Epithelial cell of prostate (primary cell): ENCODE measurements at regions not wholly inside any gene's neighbourhood (a gene's known extent, or its start where the extent isn't known, plus 50 kb on each side); places are given as distances from the start of the nearest gene placed in this dataset.
"Not testable (repeated sequence)": the region's sequence is repeated elsewhere in the genome, so short reads cannot be mapped to it uniquely, and the experiment has no call there.

Source experiments
- DNase-seq: peaks from one replicate; pipeline ENCODE4 v3.0.0-alpha.2; 2011; ENCODE audit warnings: low read depth, low spot score
- H3K27ac ChIP-seq: fragments of 450-650 bp; 2 replicates; pipeline ENCODE4 v1.5.1; 2017; ENCODE audit warnings: mild to moderate bottlenecking

DNA sequence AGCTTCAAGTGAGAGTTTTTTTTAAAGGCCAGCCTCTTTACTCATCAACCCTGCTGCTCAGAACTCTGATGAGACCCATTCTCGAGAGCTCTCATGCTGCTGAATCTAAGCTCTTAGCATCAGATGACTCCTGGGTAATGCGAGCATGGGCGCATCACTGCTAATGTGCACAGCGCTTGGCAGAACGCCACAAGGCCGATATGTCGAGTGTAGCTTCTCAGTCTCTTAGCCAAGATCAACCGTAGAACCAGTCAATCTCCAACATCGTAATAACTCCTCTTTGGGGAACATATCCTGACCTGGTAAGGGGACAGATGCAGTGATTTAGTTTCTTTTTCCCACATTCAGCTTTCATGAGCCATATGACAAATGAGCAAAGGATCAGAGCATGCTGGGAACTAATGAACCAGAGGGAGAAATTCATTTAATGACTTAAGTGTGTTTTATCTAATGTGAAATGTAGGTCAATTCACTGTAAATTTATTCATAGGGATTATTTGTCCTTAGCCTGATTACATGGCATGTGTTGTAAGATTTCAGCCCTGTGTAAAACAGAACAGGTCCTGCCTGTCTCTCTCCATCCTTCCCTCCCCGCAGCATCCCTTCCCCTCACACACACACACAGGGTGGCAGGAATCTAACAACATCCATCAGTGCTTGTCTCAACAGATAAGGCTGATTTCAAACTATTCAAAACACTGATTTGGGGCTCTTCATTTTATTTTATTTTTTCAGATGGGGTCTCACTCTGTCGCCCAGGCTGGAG, 195.4 kb upstream of the C2CD4B start:
- DNase-seq, result no peak
- H3K27ac ChIP-seq, result no peak overlapping the region

DNA sequence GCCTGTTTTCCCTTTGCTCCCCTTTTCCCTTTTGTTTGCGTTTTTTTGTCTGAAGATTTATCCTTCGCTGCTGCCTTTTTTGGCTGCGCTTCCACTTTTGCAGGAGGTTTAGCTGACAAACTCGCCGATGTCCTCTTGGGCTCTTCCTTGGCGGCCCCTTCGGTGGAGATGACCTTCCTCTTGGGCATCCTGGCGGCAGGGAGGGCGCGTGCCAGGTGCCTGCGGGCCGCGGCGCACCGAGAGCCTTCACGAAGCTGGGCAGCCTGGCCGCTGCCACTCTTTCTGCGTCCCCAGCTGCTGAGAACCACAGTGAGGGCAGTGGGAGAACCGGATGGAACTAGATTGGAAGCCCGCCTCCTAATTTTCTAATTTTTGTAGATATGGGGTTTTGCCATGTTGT, 197.1 kb upstream of the C2CD4B start:
- no peak overlapping the region for H3K27ac ChIP-seq
- DNase-seq, result no peak

DNA sequence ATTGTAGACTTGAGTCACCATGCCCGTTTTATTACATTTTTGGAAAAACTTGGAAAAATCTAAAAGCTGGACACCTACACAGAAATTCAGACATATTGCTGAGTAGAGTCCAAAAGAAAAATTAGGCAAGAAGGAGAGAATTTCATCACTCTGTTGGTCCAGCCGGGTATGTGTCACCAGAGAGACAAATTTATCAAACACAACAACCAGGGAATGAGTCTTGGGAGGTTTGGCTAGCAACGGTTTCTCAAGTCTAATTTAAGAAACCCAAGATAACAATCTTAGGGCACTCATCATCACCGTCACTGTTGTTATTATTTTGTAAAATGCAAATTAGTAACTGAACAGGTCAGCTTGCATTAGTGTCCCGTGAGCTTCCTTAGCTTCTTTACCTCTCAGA, 197.5 kb upstream of the C2CD4B start:
- no peak overlapping the region for H3K27ac ChIP-seq
- DNase-seq, result no peak

DNA sequence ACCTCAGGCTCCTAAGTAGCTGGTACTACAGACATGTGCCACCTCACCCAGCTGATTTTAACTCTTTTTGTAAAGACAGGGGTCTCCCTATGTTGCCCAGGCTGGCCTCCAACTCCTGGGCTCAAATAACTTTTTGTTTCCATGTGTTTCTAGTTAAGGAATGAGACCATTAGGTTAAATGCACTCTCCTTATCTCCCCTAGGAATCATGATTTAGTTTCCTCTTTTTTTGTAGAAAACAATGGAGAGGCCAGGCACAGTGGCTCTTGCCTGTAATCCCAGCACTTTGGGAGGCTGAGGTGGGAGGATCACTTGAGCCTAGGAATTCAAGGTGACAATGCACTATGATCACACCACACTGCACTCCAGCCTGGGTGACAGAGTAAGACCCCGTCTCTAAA, 198.8 kb upstream of the C2CD4B start:
- no peak for DNase-seq

DNA sequence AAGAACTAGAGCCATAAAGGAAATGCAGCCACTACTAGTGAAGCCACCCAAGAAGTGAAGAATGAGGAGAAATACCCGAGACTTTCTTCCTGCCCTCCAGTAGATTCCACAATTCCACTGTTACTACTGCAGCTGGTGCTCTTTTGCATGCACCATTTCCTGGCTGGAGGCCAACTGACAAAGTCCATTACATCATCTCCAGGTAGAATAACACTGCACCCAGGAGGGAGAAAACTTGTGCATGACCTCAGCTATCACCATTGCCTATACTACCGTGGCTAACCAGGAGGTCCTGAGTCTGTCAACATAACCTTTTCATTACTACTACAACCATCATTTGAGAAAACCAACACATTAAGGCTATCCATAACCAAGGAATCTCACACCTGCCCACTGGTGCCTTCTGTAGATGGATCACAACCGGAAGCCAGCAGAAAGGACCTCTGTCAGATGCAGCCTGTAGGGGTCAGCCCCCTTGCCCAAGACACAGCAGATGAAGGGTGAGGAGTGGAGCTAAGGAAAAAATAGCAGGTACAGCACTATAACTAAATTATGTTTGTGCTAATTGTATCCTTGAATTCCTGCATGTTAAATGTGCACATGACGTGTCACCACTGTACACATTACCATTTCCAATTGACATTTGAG, 200.8 kb upstream of the C2CD4B start:
- H3K27ac ChIP-seq, result no peak overlapping the region
- no peak for DNase-seq

More for the DNA sequence above, 198.8 kb upstream of the C2CD4B start:
- no peak overlapping the region for H3K27ac ChIP-seq

DNA sequence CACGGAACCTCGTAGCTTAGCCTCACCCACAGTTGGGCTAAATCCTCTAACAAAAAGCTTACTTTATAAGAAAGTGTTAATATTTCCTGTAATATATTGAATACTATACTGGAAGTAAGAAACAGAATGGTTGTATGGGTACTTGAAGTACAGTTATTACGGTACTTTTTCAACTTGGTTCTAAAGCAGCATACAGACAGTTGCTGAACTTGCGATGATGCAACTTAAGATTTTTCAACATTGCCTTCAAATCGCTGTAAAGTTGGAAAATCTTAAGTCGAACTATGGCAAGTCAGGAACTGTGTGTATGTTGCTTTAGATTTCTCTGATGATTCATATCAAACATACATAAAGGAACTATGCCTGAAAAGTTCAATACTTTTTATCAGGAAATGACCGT, 204.4 kb upstream of the C2CD4B start:
- no peak overlapping the region for H3K27ac ChIP-seq
- DNase-seq, result no peak

DNA sequence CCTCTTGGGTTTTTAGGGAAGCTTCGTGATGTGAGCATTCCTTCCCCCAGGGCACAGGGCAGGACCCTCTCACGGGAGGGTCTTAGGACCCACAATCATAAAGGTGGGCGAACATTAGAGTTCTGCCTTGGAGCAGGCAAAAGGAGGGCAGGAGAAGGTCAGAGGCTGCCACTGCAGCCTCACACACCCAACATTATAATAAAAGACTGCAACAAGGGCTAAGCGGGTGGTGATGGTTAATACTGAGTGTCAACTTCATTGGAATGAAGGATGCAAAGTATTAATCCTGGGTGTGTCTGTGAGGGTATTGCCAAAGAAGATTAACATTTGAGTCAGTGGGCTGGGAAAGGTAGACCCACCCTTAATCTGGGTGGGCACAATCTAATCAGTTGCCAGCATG, 206.6 kb upstream of the C2CD4B start:
- DNase-seq, H3K27ac ChIP-seq: not testable (repeated sequence)

DNA sequence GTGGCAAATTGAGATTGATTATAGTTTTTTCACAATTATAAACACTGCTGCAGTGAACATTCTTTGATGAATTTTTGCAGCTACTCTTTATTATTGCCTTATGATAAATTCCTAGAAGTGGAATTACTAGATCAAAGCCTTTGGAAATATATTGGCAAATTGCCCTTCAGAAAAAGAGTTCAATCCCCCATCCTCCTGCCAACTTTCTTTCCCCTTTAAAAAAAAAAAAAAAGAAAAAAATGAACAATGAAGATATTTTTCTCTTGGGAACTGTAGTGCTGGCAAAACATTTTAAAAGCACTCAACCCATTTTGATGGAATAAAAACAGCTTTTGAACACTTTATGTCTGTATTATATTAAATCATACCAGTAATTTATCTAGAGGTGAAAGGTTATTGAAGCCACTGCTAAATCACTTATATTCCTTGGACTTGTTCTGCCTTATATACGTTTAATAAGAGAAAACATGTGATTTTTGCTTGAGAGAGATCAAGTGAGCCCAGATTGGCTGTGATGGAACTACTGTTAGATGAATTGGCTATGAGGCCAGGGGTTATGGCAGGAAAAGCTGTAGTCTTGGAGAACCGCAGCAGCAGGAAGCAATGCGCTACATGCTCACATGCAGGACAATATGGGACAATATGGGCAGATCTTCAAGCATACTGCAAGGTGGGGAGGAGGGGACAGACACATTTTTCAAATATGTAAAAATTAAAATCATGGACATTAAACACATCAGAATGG, 212.8 kb upstream of the C2CD4B start:
- DNase-seq, result no peak
- H3K27ac ChIP-seq, result no peak overlapping the region

DNA sequence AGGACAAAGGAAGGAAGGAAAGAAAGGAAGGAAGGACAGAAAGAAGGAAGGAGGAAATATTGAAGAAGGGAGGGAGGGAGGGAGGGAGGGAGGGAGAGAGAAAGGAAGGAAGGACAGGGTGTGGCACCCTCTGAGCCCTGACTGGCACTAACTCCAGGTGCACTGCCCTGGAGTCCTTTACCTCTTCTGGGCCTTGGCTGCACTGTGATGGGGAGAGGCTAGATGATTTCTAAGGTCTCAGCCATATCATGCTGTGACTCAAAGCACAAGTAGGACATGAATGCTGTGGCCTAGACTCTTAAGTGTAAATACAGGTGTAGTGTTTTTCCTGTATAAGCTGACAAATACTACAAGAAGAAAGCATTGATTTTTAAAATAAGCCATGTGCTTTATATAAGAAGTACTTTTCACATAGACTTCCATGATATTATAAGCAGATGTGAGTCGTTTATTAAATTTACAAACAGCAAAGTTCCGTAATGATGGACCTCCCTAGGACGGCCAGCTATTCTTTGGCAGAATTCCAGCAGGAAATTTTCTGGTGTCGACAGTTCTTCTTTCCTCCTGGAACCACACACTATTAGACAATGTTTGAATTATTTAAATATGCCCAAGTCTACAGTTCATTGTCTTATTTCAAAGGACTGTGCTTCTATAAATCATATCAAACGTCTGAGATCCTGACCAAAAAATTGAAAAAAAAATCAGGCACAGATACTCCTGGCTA, 213.8 kb upstream of the C2CD4B start:
- DNase-seq, result no peak
- H3K27ac ChIP-seq, result no peak overlapping the region

DNA sequence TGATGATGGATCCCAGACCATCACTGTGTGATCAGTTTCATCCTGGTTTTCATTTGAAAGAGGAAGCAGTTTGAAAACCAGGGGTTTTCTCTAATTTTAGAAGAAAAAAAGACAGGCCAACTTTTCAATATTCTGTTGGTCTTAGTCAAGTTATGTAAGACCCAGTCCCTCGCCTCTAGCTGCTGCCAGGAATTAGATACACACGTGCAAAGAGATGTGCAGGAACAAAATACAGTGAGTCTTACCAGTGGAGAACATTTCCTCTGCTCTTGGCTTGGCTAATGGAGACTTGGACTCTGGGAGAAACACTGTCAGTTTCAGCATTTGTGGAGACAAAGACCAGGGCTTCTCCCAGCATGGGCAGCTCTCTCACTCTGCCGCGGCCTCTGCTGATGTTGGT, 214.9 kb upstream of the C2CD4B start:
- DNase-seq, result no peak

DNA sequence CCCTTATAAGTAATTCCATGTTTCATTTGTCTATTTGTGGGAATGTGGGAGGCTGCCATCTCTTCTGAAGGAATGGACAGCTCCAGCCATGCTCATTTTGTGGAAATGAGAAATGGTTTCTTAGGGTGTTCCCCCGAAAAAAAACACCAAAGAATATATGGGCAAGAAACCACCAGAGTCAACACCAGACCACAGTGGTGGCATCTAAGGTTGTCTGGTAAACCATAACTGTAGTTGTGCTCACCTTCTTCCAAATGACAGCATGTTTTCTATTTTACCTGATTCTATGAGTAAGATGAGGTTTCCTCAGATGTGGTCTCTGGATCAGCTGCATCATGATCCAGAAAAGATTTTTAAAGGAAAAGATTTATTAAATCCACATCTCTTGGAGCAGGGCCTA, 217.0 kb upstream of the C2CD4B start:
- no peak for DNase-seq
- H3K27ac ChIP-seq, result no peak overlapping the region

More for the DNA sequence above, 214.9 kb upstream of the C2CD4B start:
- H3K27ac ChIP-seq, result no peak overlapping the region

DNA sequence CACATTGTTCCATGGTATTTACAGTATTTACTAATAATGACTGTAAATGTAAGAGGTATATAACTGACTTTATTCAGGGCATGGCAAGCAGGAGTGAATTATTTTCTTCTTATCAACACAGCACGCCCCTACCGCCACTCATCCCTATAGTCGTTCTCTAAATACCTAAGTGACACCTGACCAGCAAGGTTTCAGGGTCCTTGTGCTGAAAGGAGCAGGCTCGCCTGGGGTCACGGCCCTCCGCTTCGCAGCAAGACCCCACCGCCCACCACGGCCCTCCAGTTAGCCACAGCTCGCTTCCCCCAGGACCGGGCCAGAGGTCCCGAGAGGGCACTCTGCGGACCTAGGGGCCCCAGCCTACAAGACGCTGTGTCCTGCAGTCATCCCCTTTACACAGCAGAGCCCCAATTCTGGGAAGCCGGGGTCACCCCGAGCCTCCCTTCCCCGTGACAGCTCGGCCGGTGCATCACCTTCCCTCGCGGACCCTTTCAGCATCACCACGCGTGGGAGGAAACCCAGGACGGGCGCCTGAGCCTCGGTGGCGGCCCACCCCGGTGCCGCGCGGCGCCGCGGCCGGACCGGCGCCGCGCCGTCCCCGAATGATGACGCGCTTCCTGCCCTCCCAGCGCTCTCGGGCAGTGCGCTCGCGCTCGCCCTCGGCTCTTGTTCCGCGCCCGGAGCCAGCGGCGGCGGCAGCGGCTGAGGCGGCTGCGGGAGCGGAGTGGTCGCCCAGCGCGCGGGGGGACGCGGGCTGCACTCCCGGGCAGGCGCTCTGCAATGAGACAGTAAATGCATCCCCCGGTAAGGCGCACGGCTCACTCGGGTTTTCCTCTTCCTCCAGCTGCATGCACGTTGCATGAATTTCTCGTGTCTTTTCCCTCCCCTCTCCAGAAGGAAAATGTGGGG, 225.1 kb upstream of the C2CD4B start, which contains the start of gene TLN2:
Gene TLN2, plus strand, starts transcription at position 666 of the 906 bp plus-strand sequence.
- no peak within 1 kb of the TSS for H3K27ac ChIP-seq
- DNase-seq, result no peak

DNA sequence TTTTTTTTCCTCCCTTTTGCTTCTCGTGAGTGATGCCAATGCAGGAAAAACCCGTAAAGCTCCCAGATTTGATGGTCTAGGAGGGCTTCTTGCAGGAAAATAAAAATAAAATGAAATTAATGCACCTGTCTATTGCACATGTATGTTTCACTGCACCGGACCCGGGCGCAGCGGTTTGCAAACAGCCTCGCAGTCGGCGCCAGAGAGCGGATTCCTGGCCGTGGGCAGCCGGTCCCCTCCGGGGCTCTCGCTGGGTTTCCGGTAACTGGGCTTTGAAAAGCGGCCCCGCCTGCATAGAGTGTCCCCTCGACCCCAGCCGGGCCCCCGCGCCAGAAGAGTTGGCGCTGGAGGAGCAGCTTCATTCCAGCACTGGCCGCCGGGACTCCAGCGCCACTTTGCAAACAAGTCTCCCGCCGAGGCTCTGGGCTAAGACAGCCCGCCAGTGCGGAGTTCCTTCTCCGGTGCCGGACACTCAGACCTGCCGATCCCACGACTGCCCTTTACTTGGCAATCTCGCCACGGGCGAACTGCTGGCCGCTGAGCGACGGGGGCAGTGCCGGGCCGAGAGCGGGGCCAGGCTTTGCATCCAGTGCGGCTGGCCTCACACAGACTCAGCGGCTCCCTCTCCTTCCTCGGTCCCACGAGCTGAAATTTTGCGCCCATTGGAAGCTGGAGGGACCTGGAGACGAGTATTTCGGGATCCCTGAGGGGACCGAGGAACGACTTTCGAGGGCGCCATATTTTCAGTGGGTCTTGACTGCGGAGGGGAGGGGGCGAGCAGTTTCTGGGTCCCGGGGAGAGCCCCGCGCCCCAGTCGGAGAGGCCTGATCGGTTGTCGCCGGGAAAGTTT, 225.9 kb upstream of the C2CD4B start:
- no peak for DNase-seq
- H3K27ac ChIP-seq, result no peak overlapping the region

DNA sequence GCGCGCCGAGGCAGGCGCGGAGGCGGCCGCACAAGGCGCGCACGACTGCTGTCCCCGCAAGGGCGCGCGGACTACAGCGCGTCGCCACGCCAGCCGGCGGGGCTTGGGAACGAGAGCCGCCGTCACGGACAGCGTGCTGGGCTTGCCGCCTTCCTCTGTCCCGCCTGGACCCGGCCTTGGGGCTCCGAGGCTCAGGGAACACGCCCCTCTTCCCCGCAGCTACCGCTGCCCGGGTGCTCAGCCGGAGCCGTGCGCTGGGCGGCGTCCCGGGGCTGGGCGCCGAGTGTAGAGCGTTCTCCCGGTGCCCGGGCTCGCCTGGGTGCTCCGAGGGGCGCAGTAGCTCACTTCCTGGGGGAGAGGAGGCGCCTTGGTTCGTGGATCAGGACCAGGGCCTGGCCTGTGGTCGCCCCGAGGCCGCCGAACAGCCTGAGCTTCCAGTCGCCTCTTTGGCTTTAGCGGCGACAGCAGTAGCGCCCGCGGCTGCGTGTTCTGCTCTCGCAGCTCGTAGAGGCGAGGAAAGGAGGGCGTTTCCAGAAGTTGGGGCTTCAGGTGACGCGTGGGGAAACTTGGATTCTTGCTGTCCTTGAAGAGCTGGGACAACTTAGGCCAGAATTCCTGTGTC, 226.7 kb upstream of the C2CD4B start:
- DNase-seq, result no peak
- no peak overlapping the region for H3K27ac ChIP-seq

DNA sequence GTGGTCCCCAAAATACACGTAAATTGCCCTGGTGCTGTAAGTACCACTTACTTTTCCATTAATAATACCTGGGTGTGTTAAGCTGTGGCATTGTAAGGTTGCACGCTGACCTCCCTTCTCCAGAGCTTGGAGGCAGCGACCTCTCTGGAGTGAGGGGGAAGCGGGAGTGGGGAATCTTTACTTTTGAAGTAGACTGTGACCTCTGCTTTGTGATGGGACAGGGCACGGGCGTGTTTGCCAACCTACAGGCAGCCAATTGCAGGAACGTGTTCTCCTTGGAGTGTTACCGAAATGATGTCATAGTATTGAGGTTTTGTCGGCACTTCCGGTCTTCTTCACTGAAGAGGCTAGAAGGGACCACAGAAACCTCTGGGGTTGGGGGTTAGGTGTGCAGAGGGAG, 227.3 kb upstream of the C2CD4B start:
- H3K27ac ChIP-seq, result no peak overlapping the region
- DNase-seq, result no peak

DNA sequence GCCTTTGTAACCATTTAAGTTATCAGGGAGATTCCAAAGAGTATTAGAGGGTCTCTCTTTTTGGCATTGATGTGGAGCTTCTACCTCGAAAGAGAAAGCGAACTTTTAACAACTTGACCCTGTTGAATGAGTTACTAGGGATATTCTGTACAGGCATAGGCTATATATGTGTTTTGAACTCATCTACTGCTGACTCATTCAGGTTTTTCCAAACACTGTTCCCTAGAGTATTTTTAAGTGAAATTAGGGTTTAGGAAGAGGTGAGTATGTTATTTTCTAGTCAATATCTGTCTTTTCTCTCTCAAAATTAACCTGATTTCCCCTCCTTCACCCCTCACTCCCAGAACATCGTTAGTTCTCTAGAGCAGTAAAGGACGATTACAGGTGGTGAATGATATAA, 228.1 kb upstream of the C2CD4B start:
- H3K27ac ChIP-seq, result no peak overlapping the region
- DNase-seq, result no peak

DNA sequence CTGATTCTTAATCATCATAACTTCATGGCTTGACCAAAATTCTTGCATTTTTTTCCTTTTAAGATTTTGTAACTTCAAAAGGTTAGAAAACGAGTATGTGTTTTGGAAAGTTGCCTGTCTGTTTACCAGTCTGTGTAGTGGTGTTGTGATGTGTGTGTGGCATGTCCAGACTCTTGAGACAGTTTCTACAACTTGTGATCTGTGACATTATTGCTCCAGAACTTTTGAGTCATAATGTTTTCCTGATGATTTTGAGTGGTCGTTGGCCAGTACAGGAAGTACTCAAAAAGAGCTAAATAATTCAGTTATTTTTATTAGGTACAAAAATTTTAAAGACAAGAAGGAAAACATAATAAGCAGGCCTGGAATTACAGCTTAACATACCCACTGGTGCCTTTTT, 229.0 kb upstream of the C2CD4B start:
- H3K27ac ChIP-seq, result no peak overlapping the region
- no peak for DNase-seq

DNA sequence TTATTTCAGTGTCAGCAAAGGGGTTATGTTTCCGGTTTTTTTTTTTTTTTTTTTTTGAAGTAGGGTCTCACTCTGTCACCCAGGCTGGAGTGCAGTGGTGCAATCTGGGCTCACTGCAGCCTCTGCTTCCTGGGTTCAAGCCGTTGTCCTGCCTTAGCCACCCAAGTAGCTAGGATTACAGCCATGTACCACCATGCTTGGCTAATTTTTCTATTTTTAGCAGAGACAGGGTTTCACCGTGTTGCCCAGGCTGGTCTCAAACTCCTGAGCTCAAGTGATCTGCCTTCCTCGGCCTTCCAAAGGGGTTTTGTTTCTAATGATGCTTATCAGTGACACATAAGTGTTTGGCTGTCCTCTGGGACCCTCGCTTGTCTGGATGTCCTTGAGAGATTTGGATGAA, 235.7 kb upstream of the C2CD4B start:
- no peak overlapping the region for H3K27ac ChIP-seq
- DNase-seq, result no peak
